HG03432 (cell line): ENCODE measurements at regions not wholly inside any gene's neighbourhood (a gene's known extent, or its start where the extent isn't known, plus 50 kb on each side); places are given as distances from the start of the nearest gene placed in this dataset.
A peak's percentile ranks its signal among the peaks of the same experiment; 100 is the strongest.
"Not testable (repeated sequence)": the region's sequence is repeated elsewhere in the genome, so short reads cannot be mapped to it uniquely, and the experiment has no call there.

Experiments
- ATAC-seq: cut with Tn5 transposase; IDR thresholded peaks from one replicate; pipeline ENCODE4 v1.9.1; 2021; ENCODE audit warnings: mild to moderate bottlenecking, moderate library complexity; ENCODE audit not compliant: unreplicated experiment

GRCh38 chr3:154904328-154904727 is 175.8 kb upstream of the MME start:
- peak; percentile 45 for ATAC-seq

GRCh38 chr3:154902495-154902894 is 177.6 kb upstream of the MME start:
- not testable (repeated sequence) for ATAC-seq

- no peak for ATAC-seq
These were observed 178.8 kb upstream of the MME start for GRCh38 chr3:154901278-154901677.

- ATAC-seq, result no peak
These were observed 179.3 kb upstream of the MME start for GRCh38 chr3:154900816-154901215.

- no peak for ATAC-seq
These were observed 181.2 kb upstream of the MME start for GRCh38 chr3:154898916-154899315.

- ATAC-seq, result no peak
These were observed 181.7 kb upstream of the MME start for GRCh38 chr3:154898443-154898842.

- ATAC-seq, result no peak
These were observed 186.3 kb upstream of the MME start for GRCh38 chr3:154893813-154894212.

GRCh38 chr3:154889227-154889634 is 190.9 kb upstream of the MME start:
- no peak for ATAC-seq

- no peak for ATAC-seq
These were observed 192.2 kb upstream of the MME start for GRCh38 chr3:154887869-154888268.

- ATAC-seq, result no peak
These were observed 193.7 kb upstream of the MME start for GRCh38 chr3:154886437-154886836.

- ATAC-seq, result no peak
These were observed 194.7 kb upstream of the MME start for GRCh38 chr3:154885418-154885817.

- no peak for ATAC-seq
These were observed 195.2 kb upstream of the MME start for GRCh38 chr3:154884952-154885351.

GRCh38 chr3:154875142-154875541 is 205.0 kb upstream of the MME start:
- no peak for ATAC-seq

- no peak for ATAC-seq
These were observed 207.4 kb upstream of the MME start for GRCh38 chr3:154872696-154873095.

- ATAC-seq, result no peak
These were observed 208.0 kb upstream of the MME start for GRCh38 chr3:154872074-154872473.

- no peak for ATAC-seq
These were observed 215.2 kb upstream of the MME start for GRCh38 chr3:154864947-154865346.

- ATAC-seq, result peak; percentile 59
These were observed 217.9 kb upstream of the MME start for GRCh38 chr3:154862265-154862664.

- not testable (repeated sequence) for ATAC-seq
These were observed 227.1 kb upstream of the MME start for GRCh38 chr3:154852998-154853397.

- ATAC-seq, result no peak
These were observed 227.6 kb upstream of the MME start for GRCh38 chr3:154852515-154852914.

GRCh38 chr3:154851644-154852043 is 228.5 kb upstream of the MME start:
- no peak for ATAC-seq

GRCh38 chr3:154850921-154851320 is 229.2 kb upstream of the MME start:
- ATAC-seq, result no peak

GRCh38 chr3:154849408-154849807 is 230.7 kb upstream of the MME start:
- ATAC-seq, result no peak

GRCh38 chr3:154844863-154845262 is 235.3 kb upstream of the MME start:
- no peak for ATAC-seq

- no peak for ATAC-seq
These were observed 236.5 kb upstream of the MME start for GRCh38 chr3:154843647-154844046.
